Activated CD8-positive, alpha-beta memory T cell treated with anti-CD3 and anti-CD28 coated beads, Interleukin-2, amount 10 ng/mL, durations not matched to agents 7 days and 5 days (primary cell): ENCODE measurements at regions not wholly inside any gene's neighbourhood (a gene's known extent, or its start where the extent isn't known, plus 50 kb on each side); places are given as distances from the start of the nearest gene placed in this dataset.
A peak's percentile ranks its signal among the peaks of the same experiment; 100 is the strongest.

Experiments
- ATAC-seq: fragments of 150-1000 bp; cut with Tn5 transposase; one replicate; pipeline ENCODE4 v1.10.0; 2021; ENCODE audit warnings: moderate library complexity
- CTCF ChIA-PET: fragments of 350-600 bp; sonication (Branson Sonifier 250); formaldehyde crosslinking; loops from one replicate; lab custom pipeline; 2021; ENCODE audit warnings: antibody characterized with exemption; lab: Charles Lee
- DNase-seq: peaks from one replicate; pipeline ENCODE4 v3.0.0-alpha.2; 2020
- H3K27ac Mint-ChIP-seq: one replicate; pipeline ENCODE4 v1.8.0; 2021; ENCODE audit warnings: mild to moderate bottlenecking, mixed read lengths
- H3K27me3 Mint-ChIP-seq: one replicate; pipeline ENCODE4 v1.8.0; 2021; ENCODE audit warnings: mixed read lengths
- H3K36me3 Mint-ChIP-seq: one replicate; pipeline ENCODE4 v1.8.0; 2021; ENCODE audit warnings: mild to moderate bottlenecking, mixed read lengths
- H3K4me1 Mint-ChIP-seq: one replicate; pipeline ENCODE4 v1.8.0; 2021; ENCODE audit warnings: mixed read lengths
- H3K4me3 Mint-ChIP-seq: one replicate; pipeline ENCODE4 v1.8.0; 2021; ENCODE audit warnings: mild to moderate bottlenecking, moderate library complexity, mixed read lengths
- H3K9me3 Mint-ChIP-seq: one replicate; pipeline ENCODE4 v1.8.0; 2022; ENCODE audit warnings: low read depth, mixed read lengths

DNA sequence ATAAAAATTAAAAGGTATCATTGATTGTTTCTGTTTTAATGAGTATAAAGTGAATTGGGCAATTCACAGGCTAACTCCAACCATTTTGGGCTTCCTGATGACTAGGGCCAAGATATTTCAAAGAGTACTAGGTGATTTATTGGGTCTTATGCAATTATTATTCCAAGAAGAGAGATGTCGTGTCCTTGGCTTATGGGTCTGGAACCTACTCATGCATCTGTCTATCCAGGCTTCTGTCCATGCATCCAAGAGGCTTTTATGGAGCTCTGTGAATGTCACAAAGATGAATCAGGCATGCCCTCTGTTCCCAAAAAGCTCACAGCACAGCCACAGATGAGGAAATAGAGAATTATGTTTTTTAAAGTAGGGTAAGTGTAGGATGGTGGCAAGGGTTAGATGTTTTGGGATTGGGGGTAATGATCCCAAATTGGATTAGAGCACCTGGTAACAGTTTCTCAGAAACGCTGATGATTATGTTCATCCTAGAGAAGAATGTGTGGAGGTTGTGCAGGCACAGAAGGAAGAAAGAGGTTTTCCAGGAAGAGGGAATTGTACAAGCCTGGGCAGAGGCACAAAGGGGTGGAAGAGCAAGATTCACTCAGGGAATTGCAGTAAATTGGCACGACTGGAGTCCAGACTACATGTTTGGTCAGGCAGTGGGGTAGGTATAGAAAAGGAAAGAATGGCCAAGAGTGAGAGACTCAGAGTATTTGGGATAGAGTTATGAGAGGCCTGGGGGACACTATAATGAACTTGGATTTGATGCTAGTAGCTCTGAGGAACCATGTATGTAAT is 83.0 kb upstream of the TNC start:
- no peak for ATAC-seq
- CTCF ChIA-PET: no interaction called here
- Mint-ChIP-seq H3K27ac (no peak overlapping the region), H3K4me1 (peaks cover 13% of the 10 kb centered on the region), H3K27me3 (peaks cover 44% of the 10 kb centered on the region), H3K36me3 (no peaks in the 10 kb centered on the region), H3K4me3 (no peak overlapping the region), H3K9me3 (no peaks in the 10 kb centered on the region)
- no peak for DNase-seq

DNA sequence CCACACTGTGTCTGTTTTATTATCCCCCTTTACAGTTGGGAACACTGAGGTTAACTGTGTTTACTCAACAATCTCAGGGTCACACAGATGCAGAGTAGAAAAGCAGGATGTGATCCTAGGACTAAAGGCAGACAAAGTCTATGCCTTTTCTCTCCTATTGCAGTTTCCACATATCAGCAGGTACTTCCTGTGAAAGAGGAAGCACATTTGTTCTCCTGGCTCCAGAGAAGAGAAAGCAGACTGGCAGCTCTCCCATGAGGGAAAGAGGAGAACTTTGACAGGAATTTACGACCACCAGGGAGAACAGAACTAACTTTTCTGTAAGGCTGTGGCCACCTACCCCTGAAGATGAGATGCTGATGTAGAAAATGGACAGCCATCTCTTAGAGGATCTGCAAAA is 84.2 kb upstream of the TNC start:
- CTCF ChIA-PET: no interaction called here
- H3K27me3 Mint-ChIP-seq: peaks cover 39% of the 10 kb centered on the region

GRCh38 chr9:115202960-115203751 is 85.2 kb upstream of the TNC start:
- CTCF ChIA-PET: interaction anchor here (0.6 to 0.7 kb wide), 2 partner anchors 12 to 18 kb away, joined by 3 to 4 read pairs; no protein-coding TSS in a partner anchor
- Mint-ChIP-seq H3K36me3 (no peaks in the 10 kb centered on the region), H3K4me3 (no peak overlapping the region), H3K4me1 (peaks cover 31% of the 10 kb centered on the region), H3K27ac (no peak overlapping the region), H3K27me3 (peaks cover 35% of the 10 kb centered on the region), H3K9me3 (no peaks in the 10 kb centered on the region)
- no peak for DNase-seq
- no peak for ATAC-seq

More for the DNA sequence above, 84.2 kb upstream of the TNC start:
- Mint-ChIP-seq H3K4me1 (peaks cover 25% of the 10 kb centered on the region), H3K27ac (no peak overlapping the region), H3K36me3 (no peaks in the 10 kb centered on the region), H3K9me3 (no peaks in the 10 kb centered on the region), H3K4me3 (no peak overlapping the region)
- DNase-seq: no peak
- ATAC-seq: no peak

- DNase-seq (no peak), ATAC-seq (peak; percentile 69)
- no peaks in the 10 kb centered on the region for H3K9me3 Mint-ChIP-seq
- peaks cover 47% of the 10 kb centered on the region for H3K4me1 Mint-ChIP-seq
- no peaks in the 10 kb centered on the region for H3K36me3 Mint-ChIP-seq
- CTCF ChIA-PET: no interaction called here
- H3K27me3 Mint-ChIP-seq: peaks cover 26% of the 10 kb centered on the region
- no peak overlapping the region for H3K27ac Mint-ChIP-seq
- H3K4me3 Mint-ChIP-seq: no peak overlapping the region
Observed at GRCh38 chr9:115204904-115205453, 87.0 kb upstream of the TNC start.

GRCh38 chr9:115207003-115207836 is 89.3 kb upstream of the TNC start:
- peaks cover 53% of the 10 kb centered on the region for H3K4me1 Mint-ChIP-seq
- H3K27me3 Mint-ChIP-seq: peaks cover 24% of the 10 kb centered on the region
- DNase-seq (peak; percentile 48), ATAC-seq (peak; percentile 48)
- no peaks in the 10 kb centered on the region for H3K9me3 Mint-ChIP-seq
- no peaks in the 10 kb centered on the region for H3K36me3 Mint-ChIP-seq
- H3K4me3 Mint-ChIP-seq: peak overlapping the region; percentile 1
- CTCF ChIA-PET: no interaction called here
- H3K27ac Mint-ChIP-seq: peak overlapping the region; percentile 48

DNA sequence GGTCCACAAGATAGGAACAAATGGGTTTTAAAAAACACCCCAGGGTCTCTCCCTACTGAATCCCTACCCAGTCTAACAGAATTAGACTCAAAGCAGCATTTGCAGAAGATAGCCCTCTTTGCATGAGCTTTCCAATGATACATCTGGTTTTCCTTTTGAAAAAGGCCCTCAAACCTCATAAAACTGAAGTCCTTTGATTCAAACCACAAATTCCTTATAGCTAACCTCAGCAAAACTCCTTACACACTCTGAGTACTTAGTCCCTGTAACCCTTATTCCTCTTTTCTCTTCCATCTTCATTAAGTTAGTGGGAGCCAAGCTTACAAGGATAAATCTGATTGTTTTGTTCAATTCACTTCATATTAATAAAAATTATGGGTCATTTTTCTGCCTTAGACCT is 90.5 kb upstream of the TNC start:
- CTCF ChIA-PET: no interaction called here

DNA sequence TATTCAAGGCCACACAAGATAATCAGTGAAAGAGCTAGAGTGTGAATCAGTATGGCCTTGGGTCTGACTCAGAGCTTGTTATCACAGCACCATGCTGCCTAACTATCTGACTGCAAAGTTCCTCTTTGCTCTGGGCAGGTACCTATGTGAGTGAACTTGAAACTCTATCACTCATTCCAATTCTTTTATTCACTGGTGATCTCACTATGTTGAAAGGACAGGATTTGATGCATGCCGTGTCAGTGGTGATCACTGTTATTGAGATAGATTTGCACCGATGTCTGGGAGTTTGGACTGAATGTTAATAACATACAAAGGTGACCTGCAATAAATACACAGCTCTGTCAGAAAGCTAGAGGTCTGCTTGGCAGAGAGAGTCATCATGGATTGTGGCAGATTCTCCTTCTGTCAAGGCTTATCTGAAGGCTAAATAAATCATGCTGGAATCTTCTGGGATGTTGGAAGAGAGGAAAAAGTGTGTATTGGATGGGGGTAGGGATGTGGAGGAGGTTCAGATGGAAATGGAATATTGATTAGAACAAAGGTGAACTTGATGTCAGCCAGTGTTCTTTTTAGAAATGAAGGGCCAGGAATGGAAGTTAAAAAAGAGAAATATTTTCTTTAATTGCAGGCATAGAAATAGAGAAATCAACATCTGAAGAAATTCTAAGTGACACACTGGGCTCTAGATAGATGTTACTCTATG is 91.8 kb upstream of the TNC start:
- CTCF ChIA-PET: interaction anchor here (1.0 kb wide), 1 partner anchor 470 kb away, joined by 5 read pairs; no protein-coding TSS in a partner anchor
- DNase-seq (peak; percentile 45), ATAC-seq (peak; percentile 77)
- Mint-ChIP-seq H3K4me3 (no peak overlapping the region), H3K27ac (no peak overlapping the region), H3K4me1 (peaks cover 54% of the 10 kb centered on the region), H3K36me3 (no peaks in the 10 kb centered on the region), H3K9me3 (no peaks in the 10 kb centered on the region), H3K27me3 (peaks cover 29% of the 10 kb centered on the region)

More for the DNA sequence above, 90.5 kb upstream of the TNC start:
- peaks cover 31% of the 10 kb centered on the region for H3K27me3 Mint-ChIP-seq
- H3K4me3 Mint-ChIP-seq: no peak overlapping the region
- no peak for DNase-seq
- H3K9me3 Mint-ChIP-seq: no peaks in the 10 kb centered on the region
- peaks cover 57% of the 10 kb centered on the region for H3K4me1 Mint-ChIP-seq
- no peak overlapping the region for H3K27ac Mint-ChIP-seq
- no peaks in the 10 kb centered on the region for H3K36me3 Mint-ChIP-seq
- ATAC-seq: no peak

GRCh38 chr9:115210699-115211098 is 92.7 kb upstream of the TNC start:
- Mint-ChIP-seq H3K27ac (no peak overlapping the region), H3K9me3 (no peaks in the 10 kb centered on the region), H3K4me1 (peaks cover 46% of the 10 kb centered on the region), H3K27me3 (peaks cover 33% of the 10 kb centered on the region), H3K4me3 (no peak overlapping the region), H3K36me3 (no peaks in the 10 kb centered on the region)
- DNase-seq (no peak), ATAC-seq (no peak)
- CTCF ChIA-PET: no interaction called here

- DNase-seq: no peak
- H3K27me3 Mint-ChIP-seq: peaks cover 33% of the 10 kb centered on the region
- H3K36me3 Mint-ChIP-seq: no peaks in the 10 kb centered on the region
- H3K4me1 Mint-ChIP-seq: peaks cover 38% of the 10 kb centered on the region
- ATAC-seq: peak; percentile 24
- H3K4me3 Mint-ChIP-seq: no peak overlapping the region
- H3K9me3 Mint-ChIP-seq: no peaks in the 10 kb centered on the region
- CTCF ChIA-PET: no interaction called here
- no peak overlapping the region for H3K27ac Mint-ChIP-seq
Observed at GRCh38 chr9:115211413-115212124, 93.6 kb upstream of the TNC start.

DNA sequence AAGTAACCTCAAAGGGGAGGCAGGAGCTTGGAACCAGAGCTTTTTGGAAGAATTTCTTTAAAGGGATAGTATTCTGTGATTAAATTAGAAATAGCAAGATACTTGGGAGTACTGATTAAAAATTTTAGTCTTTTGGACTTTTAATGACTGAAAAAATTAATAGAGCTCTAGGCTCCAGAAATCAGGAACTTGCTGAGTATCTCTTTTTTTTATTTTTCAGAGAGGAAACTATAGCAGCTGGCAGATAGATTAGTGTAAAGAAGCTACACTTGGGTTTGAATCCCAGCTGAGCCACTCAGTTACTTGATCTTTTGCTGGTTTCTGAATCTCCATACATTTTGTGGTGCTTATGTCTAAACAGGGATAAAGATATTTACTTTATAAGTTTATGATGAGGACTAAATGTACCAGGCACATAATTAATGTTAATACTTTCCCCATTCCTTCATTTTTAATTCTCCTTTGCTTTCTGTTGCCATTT is 94.2 kb upstream of the TNC start:
- Mint-ChIP-seq H3K9me3 (no peaks in the 10 kb centered on the region), H3K27ac (no peak overlapping the region), H3K27me3 (peaks cover 33% of the 10 kb centered on the region), H3K4me1 (peaks cover 32% of the 10 kb centered on the region), H3K36me3 (no peaks in the 10 kb centered on the region), H3K4me3 (no peak overlapping the region)
- DNase-seq (no peak), ATAC-seq (no peak)
- CTCF ChIA-PET: no interaction called here

DNA sequence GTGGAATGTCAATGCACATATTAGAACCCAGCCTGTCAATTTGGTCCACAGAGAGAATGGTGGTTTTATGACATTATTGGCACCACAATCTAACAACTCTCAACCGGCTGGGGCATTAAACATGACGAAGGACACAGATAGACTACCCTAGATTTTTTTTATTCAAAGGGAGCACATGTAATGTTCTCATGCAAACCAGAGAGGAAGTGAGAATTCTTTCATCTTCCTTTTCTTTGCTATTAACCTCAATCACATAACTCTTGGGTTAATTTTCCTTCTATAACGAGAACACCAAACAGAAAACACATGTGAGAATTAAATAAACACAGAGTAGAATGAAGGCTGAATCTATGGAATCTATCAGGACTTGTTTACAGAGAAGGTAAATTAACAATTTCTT is 94.9 kb upstream of the TNC start:
- CTCF ChIA-PET: no interaction called here

GRCh38 chr9:115213818-115214334 is 95.9 kb upstream of the TNC start:
- no peak overlapping the region for H3K27ac Mint-ChIP-seq
- H3K4me1 Mint-ChIP-seq: peaks cover 19% of the 10 kb centered on the region
- no peak overlapping the region for H3K4me3 Mint-ChIP-seq
- DNase-seq: no peak
- no peaks in the 10 kb centered on the region for H3K9me3 Mint-ChIP-seq
- CTCF ChIA-PET: no interaction called here
- H3K27me3 Mint-ChIP-seq: peaks cover 30% of the 10 kb centered on the region
- no peak for ATAC-seq
- no peaks in the 10 kb centered on the region for H3K36me3 Mint-ChIP-seq

More for the DNA sequence above, 94.9 kb upstream of the TNC start:
- no peak overlapping the region for H3K27ac Mint-ChIP-seq
- peaks cover 32% of the 10 kb centered on the region for H3K27me3 Mint-ChIP-seq
- ATAC-seq (no peak), DNase-seq (no peak)
- H3K4me3 Mint-ChIP-seq: no peak overlapping the region
- H3K36me3 Mint-ChIP-seq: no peaks in the 10 kb centered on the region
- H3K9me3 Mint-ChIP-seq: no peaks in the 10 kb centered on the region
- peaks cover 28% of the 10 kb centered on the region for H3K4me1 Mint-ChIP-seq
